NCI-H1105 treated with DMSO at 0.1 percent for 48 hours (cell line): ENCODE measurements at regions not wholly inside any gene's neighbourhood (a gene's known extent, or its start where the extent isn't known, plus 50 kb on each side); places are given as distances from the start of the nearest gene placed in this dataset.
"Not testable (repeated sequence)": the region's sequence is repeated elsewhere in the genome, so short reads cannot be mapped to it uniquely, and the experiment has no call there.

Experiments used
- DNase-seq: peaks from one replicate; lab custom pipeline; 2025; lab: John Stamatoyannopoulos, UW

DNA sequence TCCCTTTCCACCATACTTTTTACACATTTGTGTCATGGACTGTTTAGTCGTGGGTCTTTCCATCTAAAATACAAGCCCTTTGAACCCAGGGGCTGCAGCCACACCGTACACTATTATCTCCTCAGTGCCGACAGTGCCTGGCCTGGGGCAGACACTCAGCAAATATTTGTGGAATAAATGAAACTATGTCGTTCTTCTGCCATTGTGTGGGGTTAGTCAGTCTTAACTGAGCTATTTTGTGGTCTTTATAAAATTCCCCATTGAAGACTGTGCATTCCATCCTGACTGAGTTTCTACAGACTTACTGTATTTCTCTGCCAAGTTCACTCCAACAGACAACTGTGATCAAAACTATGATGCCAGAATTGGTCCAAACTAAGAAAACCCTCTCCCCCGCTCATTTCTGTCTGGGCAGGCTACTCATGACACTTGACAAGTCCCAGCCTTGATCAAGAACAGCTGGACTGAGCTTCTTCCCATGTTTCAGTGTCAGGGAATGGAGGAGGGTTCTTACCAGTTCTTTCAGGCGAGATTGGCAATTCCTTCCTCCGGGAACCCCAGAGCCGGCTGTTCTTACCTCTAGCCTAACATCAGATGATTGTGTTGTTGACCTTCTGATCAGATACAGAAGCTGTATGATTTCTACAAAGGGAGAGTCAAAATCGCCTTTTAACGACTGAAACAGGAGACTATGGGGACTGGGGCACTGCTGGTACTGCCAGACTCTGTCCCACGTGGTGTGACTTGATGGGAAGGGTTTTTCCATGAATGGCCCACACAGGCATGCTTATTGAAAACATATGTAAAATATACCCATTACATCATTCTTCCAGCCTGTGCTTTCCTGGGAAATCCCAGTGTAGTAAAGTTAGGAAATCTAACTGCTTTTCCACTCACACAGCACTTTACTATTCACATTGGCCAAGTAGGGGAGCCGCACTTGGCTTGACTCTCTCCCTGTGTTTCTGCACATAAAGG is 77.4 kb upstream of the NPAS2 start:
- no peak for DNase-seq

GRCh38 chr2:100743741-100744140 is 76.2 kb upstream of the NPAS2 start:
- DNase-seq, result no peak

- no peak for DNase-seq
These were observed 75.8 kb upstream of the NPAS2 start for GRCh38 chr2:100744184-100744583.

GRCh38 chr2:100744589-100744988 is 75.3 kb upstream of the NPAS2 start:
- DNase-seq, result no peak

GRCh38 chr2:100745604-100746003 is 74.3 kb upstream of the NPAS2 start:
- no peak for DNase-seq

- DNase-seq, result no peak
These were observed 72.4 kb upstream of the NPAS2 start for GRCh38 chr2:100747551-100747950.

GRCh38 chr2:100747996-100748615 is 71.8 kb upstream of the NPAS2 start:
- DNase-seq, result no peak

- DNase-seq, result no peak
These were observed 71.3 kb upstream of the NPAS2 start for GRCh38 chr2:100748673-100749072.

DNA sequence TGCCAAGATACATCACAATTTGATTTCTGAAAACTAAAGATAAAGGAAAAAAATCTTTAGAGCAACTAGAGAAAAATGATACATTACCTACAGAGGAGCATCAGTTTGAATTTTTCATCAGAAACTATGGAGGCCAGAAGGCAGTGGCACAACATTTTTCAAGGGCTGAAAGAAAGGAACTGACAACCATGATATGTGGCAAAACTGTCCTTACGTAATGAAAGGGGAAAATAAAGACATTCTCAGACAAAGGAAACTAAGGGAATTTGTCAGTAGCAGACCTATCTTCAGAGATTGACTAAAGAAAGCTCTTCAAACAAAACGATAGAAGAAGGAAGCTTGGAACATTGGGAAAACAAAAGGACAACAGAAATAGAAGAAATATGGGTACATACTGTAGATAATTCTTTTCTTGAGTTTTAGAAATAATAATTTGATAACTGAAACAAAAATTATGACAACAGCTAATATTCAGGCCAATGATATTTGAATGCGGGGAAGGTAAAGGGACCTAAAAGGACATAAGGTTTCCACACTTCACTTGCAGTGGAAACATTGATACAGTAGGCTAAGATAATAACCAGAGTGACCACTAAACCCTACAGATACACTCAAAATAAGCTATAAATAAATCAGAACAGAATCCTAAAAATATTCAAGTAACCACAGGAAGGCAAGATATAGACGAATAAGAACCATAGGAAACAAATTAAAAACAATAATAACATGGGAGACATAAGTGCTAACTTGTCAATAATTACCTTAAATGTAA is 70.0 kb upstream of the NPAS2 start:
- DNase-seq, result no peak

DNA sequence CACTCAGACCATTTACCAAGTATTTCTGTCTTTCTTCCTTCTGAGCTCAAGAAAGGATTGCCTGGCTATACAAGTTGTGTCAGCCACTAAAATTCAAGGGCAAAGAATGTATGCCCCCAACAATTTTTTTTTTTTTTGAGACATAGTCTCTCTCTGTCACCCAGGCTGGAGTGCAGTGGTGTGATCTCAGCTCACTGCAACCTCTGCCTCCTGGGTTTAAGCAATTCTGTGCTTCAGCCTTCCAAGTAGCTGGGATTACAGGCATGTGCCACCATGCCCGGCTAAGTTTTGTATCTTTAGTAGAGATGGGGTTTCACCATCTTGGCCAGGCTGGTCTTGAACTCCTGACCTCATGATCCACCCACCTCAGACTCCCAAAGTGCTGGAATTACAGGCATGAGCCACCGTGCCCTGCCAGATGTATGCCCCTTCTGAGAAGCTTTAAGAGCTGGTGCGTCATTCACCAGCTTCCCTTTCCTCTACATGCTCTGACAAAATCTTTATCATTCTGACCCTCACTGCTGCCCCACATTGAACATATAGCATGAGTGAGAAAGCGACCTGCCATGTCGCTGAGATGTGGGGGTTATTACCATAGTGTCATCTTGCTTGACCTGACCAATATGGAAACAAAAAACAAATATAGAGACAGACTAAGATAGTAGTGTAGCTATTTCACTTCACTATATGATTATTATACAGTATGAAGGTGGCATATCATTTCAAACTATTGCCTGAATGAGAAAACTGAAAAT is 67.9 kb upstream of the NPAS2 start:
- DNase-seq, result not testable (repeated sequence)

GRCh38 chr2:100752628-100753333 is 67.2 kb upstream of the NPAS2 start:
- no peak for DNase-seq

DNA sequence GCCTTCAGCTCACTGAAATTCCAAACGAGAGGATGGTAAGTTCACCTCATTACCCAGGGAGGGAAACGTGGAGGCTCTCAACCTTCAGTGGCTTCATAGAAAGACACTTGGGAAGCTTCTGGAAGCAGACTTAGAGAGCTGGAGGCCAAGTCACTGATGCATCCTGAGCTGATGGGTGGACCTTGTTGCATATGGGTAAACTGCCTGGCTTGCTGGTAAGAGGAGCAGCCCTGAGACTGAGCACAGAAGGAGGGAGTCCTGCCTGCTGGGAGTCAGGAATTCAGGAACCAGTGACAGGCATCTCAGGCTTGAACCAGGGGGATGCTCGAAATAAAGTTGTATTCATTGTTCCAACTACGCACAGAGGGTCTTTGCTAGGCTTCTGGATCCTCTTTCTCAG is 66.5 kb upstream of the NPAS2 start:
- DNase-seq, result no peak

DNA sequence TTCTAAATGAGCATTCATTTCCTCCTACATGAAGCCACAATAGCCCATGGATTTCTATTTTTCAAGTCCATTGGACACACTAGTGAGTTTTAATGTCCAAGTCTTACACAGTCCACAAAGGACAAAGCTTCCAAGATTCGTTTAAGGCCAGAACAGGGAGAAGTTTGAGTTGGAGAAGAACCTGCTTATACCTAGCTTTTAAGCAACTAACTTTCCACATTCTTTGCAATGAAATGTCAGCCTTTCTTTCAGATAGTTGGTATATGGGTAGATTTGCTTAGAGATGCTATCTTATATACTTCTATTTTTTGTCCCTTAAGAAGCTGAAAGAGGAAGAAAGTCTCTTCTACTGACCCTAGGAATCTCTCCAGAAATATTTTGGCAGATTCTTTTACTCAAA is 66.1 kb upstream of the NPAS2 start:
- no peak for DNase-seq

DNA sequence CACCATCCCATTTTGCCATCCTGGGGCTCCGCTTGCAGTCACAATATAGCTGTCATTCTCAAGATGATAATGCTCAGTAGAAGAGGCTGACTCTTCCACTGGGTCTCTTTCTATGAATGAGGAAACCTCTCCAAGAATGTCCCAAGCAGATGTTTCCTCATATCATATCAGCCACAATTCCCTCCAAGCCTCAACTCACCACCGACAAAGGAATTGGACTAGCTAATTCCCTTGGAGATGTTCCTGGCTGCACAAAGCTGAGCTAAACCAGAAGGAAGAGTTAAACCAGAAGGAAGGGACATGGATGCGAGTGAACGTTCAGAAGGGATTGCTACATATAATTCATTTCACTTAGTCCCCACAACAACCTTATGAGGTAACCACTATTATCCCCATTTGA is 65.0 kb upstream of the NPAS2 start:
- DNase-seq, result no peak

GRCh38 chr2:100755441-100755840 is 64.5 kb upstream of the NPAS2 start:
- no peak for DNase-seq

DNA sequence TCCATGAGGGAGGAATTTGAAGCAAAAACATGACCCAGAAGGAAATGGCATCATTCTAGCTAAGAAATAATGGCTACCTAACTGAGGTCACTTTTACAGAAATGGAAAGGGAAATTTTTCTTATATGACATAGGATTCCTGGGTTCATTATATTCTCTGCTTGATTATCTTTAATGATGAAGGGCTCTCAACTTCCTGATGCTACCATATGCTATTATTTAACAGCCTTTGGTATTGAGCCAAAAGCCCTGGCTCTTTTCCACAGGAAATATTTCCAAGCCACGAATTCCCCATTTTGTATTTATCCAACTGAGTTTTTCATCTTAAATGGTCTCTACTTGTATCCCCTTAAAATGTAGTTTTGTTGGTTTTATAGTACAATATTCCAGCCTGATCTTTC is 63.2 kb upstream of the NPAS2 start:
- no peak for DNase-seq

DNA sequence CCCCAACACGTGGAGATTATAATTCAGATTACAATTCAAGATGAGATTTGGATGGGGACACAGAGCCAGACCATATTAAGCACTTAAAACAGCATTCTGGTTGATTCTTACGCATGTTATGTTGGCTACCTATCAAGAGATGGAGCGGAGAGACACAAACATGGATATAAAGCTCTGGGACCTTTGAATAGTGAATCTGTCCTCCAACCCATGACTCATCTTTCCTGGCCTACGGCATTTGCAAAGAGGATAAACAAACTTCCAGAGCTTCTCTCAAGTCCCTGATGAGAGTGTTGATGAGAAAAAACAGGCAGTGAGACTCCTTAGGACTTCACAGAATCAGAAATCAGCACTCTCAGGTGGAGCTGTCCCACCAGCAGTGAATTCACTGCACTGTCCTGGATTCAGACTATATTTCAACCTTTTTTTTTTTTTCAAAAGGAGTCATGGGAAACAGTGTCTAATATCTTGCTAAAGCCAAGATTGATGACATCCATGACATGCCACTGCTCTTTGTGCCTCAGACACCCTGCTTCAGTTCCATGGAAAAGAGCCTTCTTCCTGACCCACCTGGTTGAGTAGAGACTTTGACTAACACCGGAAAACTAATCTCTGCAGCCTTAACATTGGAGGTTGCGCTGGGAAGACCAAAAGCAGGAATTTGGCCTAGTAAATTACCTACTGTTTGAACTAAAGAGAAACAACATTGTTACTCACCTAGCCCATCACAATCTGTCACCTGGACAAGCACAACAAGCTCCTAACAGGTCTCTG is 62.1 kb upstream of the NPAS2 start:
- DNase-seq, result no peak

- DNase-seq, result no peak
These were observed 60.0 kb upstream of the NPAS2 start for GRCh38 chr2:100759901-100760300.

DNA sequence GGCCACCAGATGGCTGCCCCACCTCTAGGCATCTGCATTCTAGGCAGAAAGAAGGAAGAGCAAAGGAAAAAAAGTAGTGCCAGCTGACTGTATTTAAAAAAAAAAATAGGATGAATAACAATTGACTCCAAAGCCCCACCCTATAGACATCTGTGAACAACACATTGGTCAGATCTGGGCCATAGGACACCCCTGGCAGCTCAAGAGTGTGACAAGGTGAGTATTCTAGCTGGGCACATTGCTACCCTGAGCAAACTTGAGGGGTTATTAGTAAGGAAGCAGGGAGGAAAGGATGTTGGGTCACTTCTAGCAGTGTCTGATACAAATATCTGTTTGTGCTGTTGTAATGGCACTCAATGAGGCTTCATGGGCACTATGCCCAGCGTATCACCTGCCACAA is 58.6 kb upstream of the NPAS2 start:
- DNase-seq, result peak; percentile 1

GRCh38 chr2:100764430-100764829 is 55.5 kb upstream of the NPAS2 start:
- no peak for DNase-seq

DNA sequence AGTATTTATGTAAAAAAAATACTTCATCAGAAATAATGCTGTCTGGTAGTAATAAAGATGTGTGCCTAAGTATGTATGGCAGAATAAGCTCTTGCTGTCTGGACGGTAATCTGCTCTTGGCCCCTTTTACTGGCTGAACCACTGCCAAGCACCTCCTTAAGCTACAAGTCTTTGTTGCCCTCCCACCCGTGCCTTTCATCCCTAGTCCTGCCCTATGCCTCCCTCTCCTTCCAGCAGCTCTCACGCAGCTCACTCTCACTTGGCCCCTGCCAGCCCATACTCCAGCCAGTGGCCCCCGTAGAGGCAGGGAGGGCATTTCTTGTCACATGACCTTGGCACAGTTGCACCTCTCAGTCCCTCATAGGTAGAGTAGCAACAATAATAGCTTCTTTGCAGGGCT is 54.5 kb upstream of the NPAS2 start:
- DNase-seq, result no peak
